ENCODE measurements at regions not wholly inside any gene's neighbourhood (a gene's known extent, or its start where the extent isn't known, plus 50 kb on each side); places are given as distances from the start of the nearest gene placed in this dataset.

DNA sequence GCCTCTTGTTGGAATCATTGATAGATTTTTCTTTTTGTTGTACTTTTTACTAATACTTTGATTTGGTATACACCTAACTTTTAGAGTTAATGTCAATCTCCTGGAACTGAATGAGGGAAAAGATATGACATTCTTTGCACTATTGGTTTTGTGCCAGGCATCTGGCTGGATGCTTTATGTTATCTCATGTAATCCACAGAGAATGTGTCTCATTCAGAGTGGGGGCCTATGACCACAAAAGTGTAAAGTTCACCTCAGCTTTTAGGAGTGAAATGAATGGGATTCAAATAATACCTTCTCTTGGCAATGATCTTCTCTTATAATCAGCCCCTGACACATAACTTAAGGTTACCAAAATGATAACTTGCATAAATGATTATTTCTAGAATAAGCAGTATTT lies 329.1 kb upstream of the ROPN1 start:
- Histone ChIP-seq H3K4me3 (IDR thresholded peaks at IDR 0.05; ENCODE audit: insufficient read depth, low read depth, low read length) (no peak overlapping the region), H4K20me1 (ENCODE audit: insufficient read depth) (no peaks in the 10 kb centered on the region), H2AFZ (ENCODE audit: low read depth) (no peak overlapping the region), H3K36me3 (ENCODE audit: insufficient read depth) (no peaks in the 10 kb centered on the region), H3K9ac (no peak overlapping the region), H3K4me2 (no peak overlapping the region), H3K4me1 (ENCODE audit: low read depth, poor library complexity, severe bottlenecking) (no peaks in the 10 kb centered on the region), H3K27ac (no peak overlapping the region), H3K27me3 (ENCODE audit: insufficient read depth, low read depth) (no peaks in the 10 kb centered on the region), H3K79me2 (ENCODE audit: insufficient read depth, low read depth) (no peaks in the 10 kb centered on the region)
- TF ChIP-seq, protein P1, sequence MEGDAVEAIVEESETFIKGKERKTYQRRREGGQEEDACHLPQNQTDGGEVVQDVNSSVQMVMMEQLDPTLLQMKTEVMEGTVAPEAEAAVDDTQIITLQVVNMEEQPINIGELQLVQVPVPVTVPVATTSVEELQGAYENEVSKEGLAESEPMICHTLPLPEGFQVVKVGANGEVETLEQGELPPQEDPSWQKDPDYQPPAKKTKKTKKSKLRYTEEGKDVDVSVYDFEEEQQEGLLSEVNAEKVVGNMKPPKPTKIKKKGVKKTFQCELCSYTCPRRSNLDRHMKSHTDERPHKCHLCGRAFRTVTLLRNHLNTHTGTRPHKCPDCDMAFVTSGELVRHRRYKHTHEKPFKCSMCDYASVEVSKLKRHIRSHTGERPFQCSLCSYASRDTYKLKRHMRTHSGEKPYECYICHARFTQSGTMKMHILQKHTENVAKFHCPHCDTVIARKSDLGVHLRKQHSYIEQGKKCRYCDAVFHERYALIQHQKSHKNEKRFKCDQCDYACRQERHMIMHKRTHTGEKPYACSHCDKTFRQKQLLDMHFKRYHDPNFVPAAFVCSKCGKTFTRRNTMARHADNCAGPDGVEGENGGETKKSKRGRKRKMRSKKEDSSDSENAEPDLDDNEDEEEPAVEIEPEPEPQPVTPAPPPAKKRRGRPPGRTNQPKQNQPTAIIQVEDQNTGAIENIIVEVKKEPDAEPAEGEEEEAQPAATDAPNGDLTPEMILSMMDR (conservative IDR thresholded peaks at IDR 0.05; ENCODE audit: low read depth, low read length): no peak

DNA sequence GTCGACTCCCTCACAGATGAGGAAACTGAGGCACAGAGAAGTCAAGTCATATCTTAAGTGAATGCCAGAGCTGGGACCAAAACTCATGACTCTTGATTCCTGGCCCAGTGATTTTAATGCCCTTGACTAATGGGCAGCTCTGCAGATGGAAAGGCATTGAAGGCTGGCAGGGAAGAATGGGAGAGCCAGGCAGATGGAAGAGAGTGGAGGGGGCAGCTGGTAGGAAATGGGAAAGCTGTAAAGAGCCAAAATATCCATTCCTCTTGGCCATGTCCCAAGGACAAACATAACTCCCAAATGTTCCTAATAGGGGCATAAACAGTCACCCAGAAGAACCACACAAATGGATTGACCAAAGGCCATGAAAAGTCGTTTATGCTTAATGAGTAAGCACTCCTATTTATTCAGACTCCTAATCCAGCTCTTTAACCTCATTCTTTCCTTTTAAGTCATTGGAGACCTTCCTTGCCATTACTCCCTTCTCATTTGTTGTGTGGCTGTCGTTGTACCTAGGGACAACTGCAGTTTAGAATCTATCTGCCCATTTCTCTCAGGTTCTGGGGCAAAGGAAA lies 330.5 kb upstream of the ROPN1 start:
- Histone ChIP-seq H2AFZ (ENCODE audit: low read depth) (no peak overlapping the region), H3K27ac (no peak overlapping the region), H3K4me2 (no peak overlapping the region), H4K20me1 (ENCODE audit: insufficient read depth) (no peaks in the 10 kb centered on the region), H3K79me2 (ENCODE audit: insufficient read depth, low read depth) (no peaks in the 10 kb centered on the region), H3K4me1 (ENCODE audit: low read depth, poor library complexity, severe bottlenecking) (no peaks in the 10 kb centered on the region), H3K27me3 (ENCODE audit: insufficient read depth, low read depth) (no peaks in the 10 kb centered on the region), H3K4me3 (IDR thresholded peaks at IDR 0.05; ENCODE audit: insufficient read depth, low read depth, low read length) (no peak overlapping the region), H3K9ac (no peak overlapping the region), H3K36me3 (ENCODE audit: insufficient read depth) (no peaks in the 10 kb centered on the region)
- TF ChIP-seq, protein P1 (conservative IDR thresholded peaks at IDR 0.05; ENCODE audit: low read depth, low read length): no peak

DNA sequence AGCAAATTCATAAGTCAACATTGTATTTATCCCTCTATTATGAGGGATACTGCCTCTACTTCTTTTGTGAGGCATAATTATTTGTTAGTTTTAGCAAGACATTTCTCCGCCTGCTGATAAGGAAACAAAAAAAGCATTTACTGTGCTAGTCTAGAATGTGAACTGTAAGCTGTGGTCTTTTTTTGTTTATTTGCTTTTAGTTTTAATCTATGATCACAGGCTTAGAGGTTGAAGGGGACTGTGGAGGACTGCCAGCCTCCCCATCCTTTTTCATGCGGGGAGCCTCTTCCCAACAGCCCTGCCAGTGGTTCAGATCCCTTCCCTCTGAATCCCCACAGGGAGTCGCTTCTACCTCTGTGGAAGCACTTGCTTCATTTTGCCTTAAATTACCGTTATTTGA lies 331.0 kb upstream of the ROPN1 start:
- Histone ChIP-seq H3K27ac (no peak overlapping the region), H2AFZ (ENCODE audit: low read depth) (no peak overlapping the region), H3K4me2 (no peak overlapping the region), H3K27me3 (ENCODE audit: insufficient read depth, low read depth) (no peaks in the 10 kb centered on the region), H4K20me1 (ENCODE audit: insufficient read depth) (no peaks in the 10 kb centered on the region), H3K79me2 (ENCODE audit: insufficient read depth, low read depth) (no peaks in the 10 kb centered on the region), H3K4me3 (IDR thresholded peaks at IDR 0.05; ENCODE audit: insufficient read depth, low read depth, low read length) (no peak overlapping the region), H3K36me3 (ENCODE audit: insufficient read depth) (no peaks in the 10 kb centered on the region), H3K4me1 (ENCODE audit: low read depth, poor library complexity, severe bottlenecking) (no peaks in the 10 kb centered on the region), H3K9ac (no peak overlapping the region)
- TF ChIP-seq, protein P1 (conservative IDR thresholded peaks at IDR 0.05; ENCODE audit: low read depth, low read length): no peak

GRCh38 chr3:124325248-124325647 lies 333.3 kb upstream of the ROPN1 start:
- no peaks in the 10 kb centered on the region for H3K27me3 ChIP-seq (ENCODE audit: insufficient read depth, low read depth)
- H3K36me3 ChIP-seq (ENCODE audit: insufficient read depth): no peaks in the 10 kb centered on the region
- no peaks in the 10 kb centered on the region for H3K4me1 ChIP-seq (ENCODE audit: low read depth, poor library complexity, severe bottlenecking)
- H4K20me1 ChIP-seq (ENCODE audit: insufficient read depth): no peaks in the 10 kb centered on the region
- no peak overlapping the region for H3K4me3 ChIP-seq (IDR thresholded peaks at IDR 0.05; ENCODE audit: insufficient read depth, low read depth, low read length)
- TF ChIP-seq, protein P1 (conservative IDR thresholded peaks at IDR 0.05; ENCODE audit: low read depth, low read length): no peak
- H3K27ac ChIP-seq: no peak overlapping the region
- H2AFZ ChIP-seq (ENCODE audit: low read depth): no peak overlapping the region
- H3K9ac ChIP-seq: no peak overlapping the region
- H3K79me2 ChIP-seq (ENCODE audit: insufficient read depth, low read depth): no peaks in the 10 kb centered on the region
- no peak overlapping the region for H3K4me2 ChIP-seq

Measured in KMS-11 (cell line).